ENCODE measurements at regions not wholly inside any gene's neighbourhood (a gene's known extent, or its start where the extent isn't known, plus 50 kb on each side); places are given as distances from the start of the nearest gene placed in this dataset.
"Not testable (repeated sequence)": the region's sequence is repeated elsewhere in the genome, so short reads cannot be mapped to it uniquely, and the experiment has no call there.

GRCh38 chr14:106717544-106717943, 1191.2 kb downstream of the TMEM121 start:
- not testable (repeated sequence) for DNase-seq

- DNase-seq = not testable (repeated sequence)
These were observed 1193.5 kb downstream of the TMEM121 start for GRCh38 chr14:106719880-106720279.

- DNase-seq = not testable (repeated sequence)
These were observed 1195.5 kb downstream of the TMEM121 start for GRCh38 chr14:106721926-106722325.

- DNase-seq = not testable (repeated sequence)
These were observed 1196.7 kb downstream of the TMEM121 start for GRCh38 chr14:106722813-106723687.

GRCh38 chr14:106727962-106728361, 1201.6 kb downstream of the TMEM121 start:
- not testable (repeated sequence) for DNase-seq

GRCh38 chr14:106728611-106729010, 1202.2 kb downstream of the TMEM121 start:
- DNase-seq = no peak

GRCh38 chr14:106729551-106729950, 1203.2 kb downstream of the TMEM121 start:
- DNase-seq = no peak

GRCh38 chr14:106733771-106734170, 1207.4 kb downstream of the TMEM121 start:
- DNase-seq = no peak

- DNase-seq = no peak
These were observed 1210.6 kb downstream of the TMEM121 start for GRCh38 chr14:106737021-106737420.

GRCh38 chr14:106738075-106738474, 1211.7 kb downstream of the TMEM121 start:
- DNase-seq = no peak

GRCh38 chr14:106738598-106739258, 1212.3 kb downstream of the TMEM121 start:
- not testable (repeated sequence) for DNase-seq

- not testable (repeated sequence) for DNase-seq
These were observed 1214.9 kb downstream of the TMEM121 start for GRCh38 chr14:106741086-106741827.

- not testable (repeated sequence) for DNase-seq
These were observed 1218.8 kb downstream of the TMEM121 start for GRCh38 chr14:106745016-106745767.

GRCh38 chr14:106750089-106750488, 1223.7 kb downstream of the TMEM121 start:
- not testable (repeated sequence) for DNase-seq

GRCh38 chr14:106753751-106754150, 1227.4 kb downstream of the TMEM121 start:
- not testable (repeated sequence) for DNase-seq

GRCh38 chr14:106757444-106757843, 1231.1 kb downstream of the TMEM121 start:
- not testable (repeated sequence) for DNase-seq

GRCh38 chr14:106761886-106762816, 1235.8 kb downstream of the TMEM121 start:
- DNase-seq = not testable (repeated sequence)

GRCh38 chr14:106764968-106765369, 1238.6 kb downstream of the TMEM121 start:
- not testable (repeated sequence) for DNase-seq

GRCh38 chr14:106766145-106766544, 1239.8 kb downstream of the TMEM121 start:
- DNase-seq = no peak

- DNase-seq = not testable (repeated sequence)
These were observed 1240.3 kb downstream of the TMEM121 start for GRCh38 chr14:106766551-106767277.
